ENCODE measurements at regions not wholly inside any gene's neighbourhood (a gene's known extent, or its start where the extent isn't known, plus 50 kb on each side); places are given as distances from the start of the nearest gene placed in this dataset.

- Histone ChIP-seq H3K27me3 (ENCODE audit: control insufficient read depth, insufficient read depth, low read length) (no peaks in the 10 kb centered on the region), H3K4me3 (ENCODE audit: low read depth, low read length) (no peak overlapping the region), H3K36me3 (ENCODE audit: control insufficient read depth, insufficient read depth, low read length) (no peaks in the 10 kb centered on the region)
- CTCF ChIA-PET, result no interaction called here
- DNase-seq (ENCODE audit: low read depth), result no peak
- no peak for TF ChIP-seq CTCF (IDR thresholded peaks at IDR 0.05; ENCODE audit: insufficient read depth, low read depth, low read length)
- POLR2A ChIA-PET, result no interaction called here
Measured at GRCh38 chr21:22235866-22236590, 1237.8 kb downstream of the NCAM2 start.

- Histone ChIP-seq H3K36me3 (ENCODE audit: control insufficient read depth, insufficient read depth, low read length) (no peaks in the 10 kb centered on the region), H3K27me3 (ENCODE audit: control insufficient read depth, insufficient read depth, low read length) (no peaks in the 10 kb centered on the region), H3K4me3 (ENCODE audit: low read depth, low read length) (no peak overlapping the region)
- DNase-seq (ENCODE audit: low read depth), result no peak
- ChIA-PET CTCF (no interaction called here), POLR2A (no interaction called here)
- no peak for TF ChIP-seq CTCF (IDR thresholded peaks at IDR 0.05; ENCODE audit: insufficient read depth, low read depth, low read length)
Measured at GRCh38 chr21:22244516-22244915, 1246.3 kb downstream of the NCAM2 start.

- H3K4me3 ChIP-seq (ENCODE audit: low read depth, low read length), result no peak overlapping the region
- no peaks in the 10 kb centered on the region for H3K27me3 ChIP-seq (ENCODE audit: control insufficient read depth, insufficient read depth, low read length)
- ChIA-PET POLR2A (no interaction called here), CTCF (no interaction called here)
- no peak for TF ChIP-seq CTCF (IDR thresholded peaks at IDR 0.05; ENCODE audit: insufficient read depth, low read depth, low read length)
- DNase-seq (ENCODE audit: low read depth), result no peak
- no peaks in the 10 kb centered on the region for H3K36me3 ChIP-seq (ENCODE audit: control insufficient read depth, insufficient read depth, low read length)
Measured at GRCh38 chr21:22250355-22250754, 1252.1 kb downstream of the NCAM2 start.

GRCh38 chr21:22253761-22254160 is 1255.6 kb downstream of the NCAM2 start:
- no peaks in the 10 kb centered on the region for H3K27me3 ChIP-seq (ENCODE audit: control insufficient read depth, insufficient read depth, low read length)
- DNase-seq (ENCODE audit: low read depth), result no peak
- CTCF ChIA-PET, result no interaction called here
- H3K36me3 ChIP-seq (ENCODE audit: control insufficient read depth, insufficient read depth, low read length), result no peaks in the 10 kb centered on the region
- TF ChIP-seq CTCF (IDR thresholded peaks at IDR 0.05; ENCODE audit: insufficient read depth, low read depth, low read length), result no peak
- no peak overlapping the region for H3K4me3 ChIP-seq (ENCODE audit: low read depth, low read length)
- POLR2A ChIA-PET, result no interaction called here

GRCh38 chr21:22258821-22259220 is 1260.6 kb downstream of the NCAM2 start:
- H3K27me3 ChIP-seq (ENCODE audit: control insufficient read depth, insufficient read depth, low read length), result no peaks in the 10 kb centered on the region
- TF ChIP-seq CTCF (IDR thresholded peaks at IDR 0.05; ENCODE audit: insufficient read depth, low read depth, low read length), result no peak
- H3K4me3 ChIP-seq (ENCODE audit: low read depth, low read length), result no peak overlapping the region
- ChIA-PET CTCF (no interaction called here), POLR2A (no interaction called here)
- no peak for DNase-seq (ENCODE audit: low read depth)
- no peaks in the 10 kb centered on the region for H3K36me3 ChIP-seq (ENCODE audit: control insufficient read depth, insufficient read depth, low read length)
